ENCODE measurements at regions not wholly inside any gene's neighbourhood (a gene's known extent, or its start where the extent isn't known, plus 50 kb on each side); places are given as distances from the start of the nearest gene placed in this dataset.

GRCh38 chr7:68364886-68365625 lies 1233.2 kb upstream of the AUTS2 start:
- no peaks in the 10 kb centered on the region for H3K27me3 ChIP-seq (replicated peaks in 1 of 2; ENCODE audit: control insufficient read depth in 2 of 2, extremely low read depth in 1 of 2, insufficient read depth in 2 of 2, low read length in 1 of 2)
- Mint-ChIP-seq H3K4me3 (no peak overlapping the region), H3K9me3 (peaks cover 14 to 22% (median 21%) of the 10 kb centered on the region in 3 donors), H3K36me3 (no peaks in the 10 kb centered on the region), H3K4me1 (no peaks in the 10 kb centered on the region), H3K27me3 (no peaks in the 10 kb centered on the region), H3K27ac (no peak overlapping the region)
- no peak for DNase-seq
- H3K9me3 ChIP-seq = no peaks in the 10 kb centered on the region
- ChIA-PET POLR2A (no interaction called here), CTCF (no interaction called here)
- ATAC-seq (replicated peaks in 1 of 4) = no peak
- WGBS (ENCODE audit: insufficient coverage) = 33% methylated on average over 2 of the region's 5 CpGs
- no peaks in the 10 kb centered on the region for H3K36me3 ChIP-seq (ENCODE audit: control insufficient read depth in 2 of 2, extremely low read depth in 1 of 2, insufficient read depth in 1 of 2, low read length in 1 of 2)
- no peak overlapping the region for H3K27ac ChIP-seq (ENCODE audit: low read length)
- H3K4me3 ChIP-seq (ENCODE audit: control insufficient read depth in 1 of 2, extremely low read depth in 1 of 2, low read length in 1 of 2) = no peak overlapping the region
- no peaks in the 10 kb centered on the region for H3K4me1 ChIP-seq (ENCODE audit: control insufficient read depth in 1 of 2, extremely low read depth in 1 of 2, insufficient read depth in 2 of 2, low read length in 2 of 2)

DNA sequence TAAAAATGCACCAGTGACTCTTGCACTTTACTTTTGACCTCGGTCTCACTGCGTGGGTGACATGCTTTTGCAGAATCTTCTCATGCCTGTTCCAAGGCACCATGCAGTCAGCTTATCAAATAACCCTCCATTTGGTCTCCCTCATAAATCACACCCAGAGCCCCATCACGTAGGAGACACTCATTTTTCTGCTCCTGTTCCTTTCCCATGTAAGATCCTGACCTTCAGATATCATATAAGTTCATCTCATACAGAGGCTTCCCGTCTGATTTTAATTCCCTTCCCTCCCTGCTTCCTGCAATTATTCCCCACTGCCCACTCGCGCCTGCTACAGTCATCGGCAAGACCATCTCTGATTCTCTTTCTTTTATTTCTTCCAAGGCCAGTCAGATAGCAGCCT lies 1226.3 kb upstream of the AUTS2 start:
- H3K4me1 ChIP-seq (ENCODE audit: control insufficient read depth in 1 of 2, extremely low read depth in 1 of 2, insufficient read depth in 2 of 2, low read length in 2 of 2) = no peaks in the 10 kb centered on the region
- H3K4me3 ChIP-seq (ENCODE audit: control insufficient read depth in 1 of 2, extremely low read depth in 1 of 2, low read length in 1 of 2) = no peak overlapping the region
- H3K27ac Mint-ChIP-seq = no peak overlapping the region
- H3K27ac ChIP-seq (ENCODE audit: low read length) = no peak overlapping the region
- H3K4me3 Mint-ChIP-seq = no peak overlapping the region
- ChIA-PET CTCF (no interaction called here), POLR2A (no interaction called here)
- H3K36me3 Mint-ChIP-seq = no peaks in the 10 kb centered on the region
- no peaks in the 10 kb centered on the region for H3K9me3 ChIP-seq
- no peaks in the 10 kb centered on the region for H3K27me3 Mint-ChIP-seq
- no peaks in the 10 kb centered on the region for H3K36me3 ChIP-seq (ENCODE audit: control insufficient read depth in 2 of 2, extremely low read depth in 1 of 2, insufficient read depth in 1 of 2, low read length in 1 of 2)
- no peaks in the 10 kb centered on the region for H3K27me3 ChIP-seq (replicated peaks in 1 of 2; ENCODE audit: control insufficient read depth in 2 of 2, extremely low read depth in 1 of 2, insufficient read depth in 2 of 2, low read length in 1 of 2)
- DNase-seq (no peak), ATAC-seq (replicated peaks in 1 of 4) (no peak)
- H3K9me3 Mint-ChIP-seq = peaks cover 20 to 32% (median 24%) of the 10 kb centered on the region in 3 donors
- WGBS (ENCODE audit: insufficient coverage) = 21% methylated on average over 4 of the region's 7 CpGs
- no peaks in the 10 kb centered on the region for H3K4me1 Mint-ChIP-seq

- no peak overlapping the region for H3K4me3 Mint-ChIP-seq
These were observed 1222.1 kb upstream of the AUTS2 start for GRCh38 chr7:68376131-68376661.

DNA sequence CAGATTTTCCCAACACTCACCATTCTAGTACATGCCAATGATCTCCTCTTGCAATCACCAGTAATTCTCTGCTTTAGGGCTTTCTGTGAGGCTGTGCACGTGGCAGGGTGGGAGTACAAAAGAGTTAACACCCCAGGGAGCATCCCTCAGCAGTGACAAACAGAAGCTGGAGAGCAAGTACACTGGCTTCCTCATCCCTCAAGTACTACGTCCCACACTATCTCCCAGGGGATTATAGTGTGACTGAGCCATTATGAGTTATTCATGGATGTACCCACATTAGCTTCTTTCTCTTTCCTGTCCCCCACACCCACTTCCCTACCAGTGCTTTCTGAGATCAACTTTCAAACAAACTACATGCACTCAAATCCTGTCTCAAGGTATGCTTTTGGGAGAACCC lies 1216.5 kb upstream of the AUTS2 start:
- Histone ChIP-seq H3K36me3 (ENCODE audit: control insufficient read depth in 2 of 2, extremely low read depth in 1 of 2, insufficient read depth in 1 of 2, low read length in 1 of 2) (no peaks in the 10 kb centered on the region), H3K9me3 (peaks cover 3% of the 10 kb centered on the region), H3K27me3 (replicated peaks in 1 of 2; ENCODE audit: control insufficient read depth in 2 of 2, extremely low read depth in 1 of 2, insufficient read depth in 2 of 2, low read length in 1 of 2) (no peaks in the 10 kb centered on the region), H3K27ac (ENCODE audit: low read length) (no peak overlapping the region), H3K4me1 (ENCODE audit: control insufficient read depth in 1 of 2, extremely low read depth in 1 of 2, insufficient read depth in 2 of 2, low read length in 2 of 2) (no peaks in the 10 kb centered on the region), H3K4me3 (ENCODE audit: control insufficient read depth in 1 of 2, extremely low read depth in 1 of 2, low read length in 1 of 2) (no peak overlapping the region)
- Mint-ChIP-seq H3K4me3 (no peak overlapping the region), H3K4me1 (no peaks in the 10 kb centered on the region), H3K27ac (no peak overlapping the region), H3K27me3 (no peaks in the 10 kb centered on the region), H3K36me3 (no peaks in the 10 kb centered on the region), H3K9me3 (peaks cover 22 to 35% (median 24%) of the 10 kb centered on the region in 3 donors)
- ATAC-seq (replicated peaks in 1 of 4) (no peak), DNase-seq (no peak)
- no CpG with 5 or more reads among the region's 2 CpGs for WGBS (ENCODE audit: insufficient coverage)
- POLR2A ChIA-PET = no interaction called here
- CTCF ChIA-PET = no interaction called here

More at GRCh38 chr7:68376131-68376661, 1222.1 kb upstream of the AUTS2 start:
- H3K4me3 ChIP-seq (ENCODE audit: control insufficient read depth in 1 of 2, extremely low read depth in 1 of 2, low read length in 1 of 2) = no peak overlapping the region
- ChIA-PET CTCF (no interaction called here), POLR2A (no interaction called here)
- H3K4me1 ChIP-seq (ENCODE audit: control insufficient read depth in 1 of 2, extremely low read depth in 1 of 2, insufficient read depth in 2 of 2, low read length in 2 of 2) = no peaks in the 10 kb centered on the region
- Mint-ChIP-seq H3K27ac (no peak overlapping the region), H3K36me3 (no peaks in the 10 kb centered on the region), H3K27me3 (no peaks in the 10 kb centered on the region), H3K9me3 (peaks cover 15 to 35% (median 18%) of the 10 kb centered on the region in 3 donors), H3K4me1 (no peaks in the 10 kb centered on the region)
- no CpG with 5 or more reads among the region's 2 CpGs for WGBS (ENCODE audit: insufficient coverage)
- no peak for ATAC-seq (replicated peaks in 1 of 4)
- H3K27ac ChIP-seq (ENCODE audit: low read length) = no peak overlapping the region
- H3K36me3 ChIP-seq (ENCODE audit: control insufficient read depth in 2 of 2, extremely low read depth in 1 of 2, insufficient read depth in 1 of 2, low read length in 1 of 2) = no peaks in the 10 kb centered on the region
- H3K9me3 ChIP-seq = no peaks in the 10 kb centered on the region
- H3K27me3 ChIP-seq (replicated peaks in 1 of 2; ENCODE audit: control insufficient read depth in 2 of 2, extremely low read depth in 1 of 2, insufficient read depth in 2 of 2, low read length in 1 of 2) = no peaks in the 10 kb centered on the region
- no peak for DNase-seq

- H3K27ac Mint-ChIP-seq = no peak overlapping the region
- POLR2A ChIA-PET = no interaction called here
- Histone ChIP-seq H3K27ac (ENCODE audit: low read length) (no peak overlapping the region), H3K36me3 (ENCODE audit: control insufficient read depth in 2 of 2, extremely low read depth in 1 of 2, insufficient read depth in 1 of 2, low read length in 1 of 2) (no peaks in the 10 kb centered on the region), H3K27me3 (replicated peaks in 1 of 2; ENCODE audit: control insufficient read depth in 2 of 2, extremely low read depth in 1 of 2, insufficient read depth in 2 of 2, low read length in 1 of 2) (no peaks in the 10 kb centered on the region), H3K9me3 (peaks cover 3% of the 10 kb centered on the region), H3K4me1 (ENCODE audit: control insufficient read depth in 1 of 2, extremely low read depth in 1 of 2, insufficient read depth in 2 of 2, low read length in 2 of 2) (no peaks in the 10 kb centered on the region), H3K4me3 (ENCODE audit: control insufficient read depth in 1 of 2, extremely low read depth in 1 of 2, low read length in 1 of 2) (no peak overlapping the region)
- ATAC-seq (replicated peaks in 1 of 4) = no peak
- CTCF ChIA-PET = no interaction called here
- no peak overlapping the region for H3K4me3 Mint-ChIP-seq
- no peak for DNase-seq
- peaks cover 19 to 37% (median 26%) of the 10 kb centered on the region in 3 donors for H3K9me3 Mint-ChIP-seq
- WGBS (ENCODE audit: insufficient coverage) = 60% methylated on average over 1 of the region's 1 CpG
- H3K27me3 Mint-ChIP-seq = no peaks in the 10 kb centered on the region
- no peaks in the 10 kb centered on the region for H3K4me1 Mint-ChIP-seq
- no peaks in the 10 kb centered on the region for H3K36me3 Mint-ChIP-seq
These were observed 1213.7 kb upstream of the AUTS2 start for GRCh38 chr7:68384581-68384980.

- H3K4me1 ChIP-seq (ENCODE audit: control insufficient read depth in 1 of 2, extremely low read depth in 1 of 2, insufficient read depth in 2 of 2, low read length in 2 of 2) = no peaks in the 10 kb centered on the region
- peaks cover 3% of the 10 kb centered on the region for H3K9me3 ChIP-seq
- H3K27ac ChIP-seq (ENCODE audit: low read length) = no peak overlapping the region
- H3K4me1 Mint-ChIP-seq = no peaks in the 10 kb centered on the region
- ChIA-PET CTCF (no interaction called here), POLR2A (no interaction called here)
- H3K4me3 ChIP-seq (ENCODE audit: control insufficient read depth in 1 of 2, extremely low read depth in 1 of 2, low read length in 1 of 2) = no peak overlapping the region
- DNase-seq = no peak
- H3K36me3 Mint-ChIP-seq = no peaks in the 10 kb centered on the region
- no peaks in the 10 kb centered on the region for H3K27me3 ChIP-seq (replicated peaks in 1 of 2; ENCODE audit: control insufficient read depth in 2 of 2, extremely low read depth in 1 of 2, insufficient read depth in 2 of 2, low read length in 1 of 2)
- peaks cover 15 to 41% (median 22%) of the 10 kb centered on the region in 3 donors for H3K9me3 Mint-ChIP-seq
- H3K4me3 Mint-ChIP-seq = no peak overlapping the region
- no peak overlapping the region for H3K27ac Mint-ChIP-seq
- WGBS (ENCODE audit: insufficient coverage) = no CpG with 5 or more reads among the region's 2 CpGs
- ATAC-seq (replicated peaks in 1 of 4) = no peak
- no peaks in the 10 kb centered on the region for H3K36me3 ChIP-seq (ENCODE audit: control insufficient read depth in 2 of 2, extremely low read depth in 1 of 2, insufficient read depth in 1 of 2, low read length in 1 of 2)
- no peaks in the 10 kb centered on the region for H3K27me3 Mint-ChIP-seq
These were observed 1205.2 kb upstream of the AUTS2 start for GRCh38 chr7:68393051-68393450.
